Transverse colon (tissue), 4 donors: ENCODE measurements at regions not wholly inside any gene's neighbourhood (a gene's known extent, or its start where the extent isn't known, plus 50 kb on each side); places are given as distances from the start of the nearest gene placed in this dataset.

Source experiments
- DNase-seq: peaks from one replicate; pipeline ENCODE4 v3.0.0-alpha.2; 2019
- H3K27ac ChIP-seq, 4 donors: fragments of 200-600 bp; sonication (generic); 2 replicates each; pipeline ENCODE4 v1.5.1; 2016 to 2018; ENCODE audit warnings: inconsistent platforms in 4 of 4
- H3K27me3 ChIP-seq: fragments of 200-600 bp; sonication (generic); 2 replicates; pipeline ENCODE4 v1.5.1; 2017; ENCODE audit warnings: inconsistent platforms
- H3K36me3 ChIP-seq, 4 donors: fragments of 200-600 bp; sonication (generic); 2 replicates each; pipeline ENCODE4 v1.5.1; 2017 to 2019; ENCODE audit warnings: inconsistent platforms in 4 of 4
- H3K4me1 ChIP-seq, 4 donors: fragments of 200-600 bp; sonication (generic); 2 replicates each; pipeline ENCODE4 v1.5.1; 2017 to 2020; ENCODE audit warnings: inconsistent platforms in 4 of 4
- H3K4me3 ChIP-seq, 4 donors: fragments of 200-600 bp; sonication (generic); 1 replicate in 1 of 4; 2 replicates in 3 of 4; pipeline versions ENCODE4 v1.5.1 to v1.6.1; 2017 to 2019; ENCODE audit warnings: inconsistent platforms in 4 of 4
- H3K9me3 ChIP-seq, 2 donors: fragments of 200-600 bp; sonication (generic); 2 replicates each; pipeline ENCODE4 v1.5.1; 2017 to 2019; ENCODE audit warnings: inconsistent platforms in 2 of 2
- EP300 ChIP-seq: sonication (generic); formaldehyde crosslinking; IDR thresholded peaks from one replicate; pipeline ENCODE4 v1.6.1; 2017; ENCODE audit warnings: antibody characterized with exemption, low read depth
- POLR2A ChIP-seq: fragments of 450-650 bp; IDR thresholded peaks from one replicate; pipeline ENCODE4 v1.6.1; 2016; ENCODE audit warnings: antibody characterized with exemption, mild to moderate bottlenecking, moderate library complexity
- POLR2AphosphoS5 ChIP-seq, 3 donors: sonication (generic); formaldehyde crosslinking; IDR thresholded peaks; one replicate each; pipeline ENCODE4 v1.6.1; 2016; ENCODE audit warnings: antibody characterized with exemption in 3 of 3
- WGBS, 2 donors: methylation state at CpG; one replicate each; pipeline ENCODE4 v1.1.5; 2018; ENCODE audit warnings: low coverage in 1 of 2; 5-methylcytosine and 5-hydroxymethylcytosine counted together
- in situ Hi-C, 4 donors: fragments of 200-750 bp; cut with MboI; loops; one replicate each; pipeline versions ENCODE4 v1.15.0 to v1.15.1; 2017; ENCODE audit warnings: low sequenced_read_pairs in 3 of 4, low pct_ligation_motif_present in 1 of 4, low pct_unique_long_range_greater_than_20kb in 1 of 4
- intact Hi-C: fragments of 100-400 bp; cut with DNase I; formaldehyde crosslinking; loops from one replicate; pipeline ENCODE4 v1.15.1; 2023; ENCODE audit warnings: low total_unique reads
- TF ChIP-seq, protein P1 (sequence below), 5 experiments: fragments of 200-600 bp in 3 of 5; fragments of 450-650 bp in 2 of 5; sonication (generic) in 3 of 5; IDR thresholded peaks; 1 replicate in 2 of 5; 2 replicates in 3 of 5; pipeline ENCODE4 v1.5.1; 2016 to 2017; ENCODE audit warnings: antibody characterized with exemption in 5 of 5, inconsistent platforms in 3 of 5, mild to moderate bottlenecking in 2 of 5, moderate library complexity in 1 of 5

DNA sequence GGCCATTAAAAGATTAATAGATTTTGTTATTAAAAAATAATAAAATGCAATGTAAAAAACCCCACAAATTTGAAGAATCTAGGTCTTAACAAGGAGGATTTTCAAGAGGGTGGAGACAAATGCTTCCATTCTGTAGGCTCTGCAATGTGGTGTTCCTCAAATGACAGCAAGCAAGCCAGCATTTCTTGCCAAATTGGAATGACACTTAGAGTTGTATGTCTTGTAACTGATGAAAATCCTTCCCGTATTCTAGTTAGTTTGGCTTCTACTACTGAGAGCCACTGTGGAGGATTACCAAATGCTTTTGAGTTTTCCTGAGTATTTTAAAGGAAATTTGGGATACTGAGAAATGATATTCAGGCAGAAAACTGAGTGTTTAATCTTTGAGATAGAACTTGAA, 1225.5 kb upstream of the CITED2 start:
- Histone ChIP-seq H3K9me3 (no peaks in the 10 kb centered on the region), H3K27ac (no peak overlapping the region), H3K36me3 (no peaks in the 10 kb centered on the region), H3K4me1 (no peaks in the 10 kb centered on the region), H3K27me3 (no peaks in the 10 kb centered on the region), H3K4me3 (no peak overlapping the region)
- no peak for TF ChIP-seq POLR2AphosphoS5 (IDR thresholded peaks at IDR 0.05)
- no peak for TF ChIP-seq EP300
- TF ChIP-seq, protein P1, sequence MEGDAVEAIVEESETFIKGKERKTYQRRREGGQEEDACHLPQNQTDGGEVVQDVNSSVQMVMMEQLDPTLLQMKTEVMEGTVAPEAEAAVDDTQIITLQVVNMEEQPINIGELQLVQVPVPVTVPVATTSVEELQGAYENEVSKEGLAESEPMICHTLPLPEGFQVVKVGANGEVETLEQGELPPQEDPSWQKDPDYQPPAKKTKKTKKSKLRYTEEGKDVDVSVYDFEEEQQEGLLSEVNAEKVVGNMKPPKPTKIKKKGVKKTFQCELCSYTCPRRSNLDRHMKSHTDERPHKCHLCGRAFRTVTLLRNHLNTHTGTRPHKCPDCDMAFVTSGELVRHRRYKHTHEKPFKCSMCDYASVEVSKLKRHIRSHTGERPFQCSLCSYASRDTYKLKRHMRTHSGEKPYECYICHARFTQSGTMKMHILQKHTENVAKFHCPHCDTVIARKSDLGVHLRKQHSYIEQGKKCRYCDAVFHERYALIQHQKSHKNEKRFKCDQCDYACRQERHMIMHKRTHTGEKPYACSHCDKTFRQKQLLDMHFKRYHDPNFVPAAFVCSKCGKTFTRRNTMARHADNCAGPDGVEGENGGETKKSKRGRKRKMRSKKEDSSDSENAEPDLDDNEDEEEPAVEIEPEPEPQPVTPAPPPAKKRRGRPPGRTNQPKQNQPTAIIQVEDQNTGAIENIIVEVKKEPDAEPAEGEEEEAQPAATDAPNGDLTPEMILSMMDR (IDR thresholded peaks at IDR 0.05) = no peak
- no peak for TF ChIP-seq POLR2A
- 42% methylated on average over 1 of the region's 1 CpG; no CpG with 5 or more reads in 1 of the 2 donors for WGBS, 2 donors
- DNase-seq = no peak
- in situ Hi-C loops (no loop called here), intact Hi-C loops (no loop called here)

DNA sequence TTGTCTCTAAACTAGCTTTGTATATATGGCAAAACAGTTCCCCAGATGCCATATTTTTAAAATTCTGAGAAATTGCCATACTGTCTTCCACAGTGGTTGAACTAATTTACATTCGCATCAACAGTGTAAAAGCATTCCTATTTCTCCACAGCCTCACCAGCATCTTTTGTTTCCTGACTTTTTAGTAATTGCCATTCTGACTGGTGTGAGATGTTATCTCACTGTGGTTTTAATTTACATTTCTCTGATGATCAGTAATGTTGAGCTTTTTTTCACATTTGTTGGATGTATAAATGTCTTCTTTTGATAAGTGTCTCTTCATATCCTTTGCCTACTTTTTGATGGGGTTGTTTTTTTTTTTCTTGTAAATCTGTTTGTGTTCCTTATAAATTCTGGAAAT, 1222.7 kb upstream of the CITED2 start:
- TF ChIP-seq POLR2AphosphoS5 (IDR thresholded peaks at IDR 0.05) = no peak
- TF ChIP-seq, protein P1 (IDR thresholded peaks at IDR 0.05) = no peak
- no peak for TF ChIP-seq POLR2A
- no peak for TF ChIP-seq EP300
- Histone ChIP-seq H3K36me3 (no peaks in the 10 kb centered on the region), H3K27me3 (no peaks in the 10 kb centered on the region), H3K27ac (no peak overlapping the region), H3K4me3 (no peak overlapping the region), H3K9me3 (no peaks in the 10 kb centered on the region), H3K4me1 (no peaks in the 10 kb centered on the region)
- in situ Hi-C loops (no loop called here), intact Hi-C loops (no loop called here)
- WGBS, 2 donors = 78 to 93% methylated on average over 1 of the region's 1 CpG
- no peak for DNase-seq

DNA sequence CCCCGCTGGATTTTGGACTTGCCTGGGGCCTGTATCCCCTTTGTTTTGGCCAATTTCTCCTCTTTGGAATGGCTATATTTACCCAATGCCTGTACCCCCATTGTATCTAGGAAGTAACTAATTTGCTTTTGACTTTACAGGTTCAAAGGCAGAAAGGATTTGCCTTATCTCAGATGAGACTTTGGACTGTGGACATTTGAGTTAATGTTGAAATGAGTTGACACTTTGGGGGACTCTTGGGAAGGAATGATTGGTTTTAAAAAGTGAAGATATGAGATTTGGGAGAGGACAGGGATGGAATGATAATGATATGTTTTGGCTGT, 1220.3 kb upstream of the CITED2 start:
- TF ChIP-seq, protein P1 (IDR thresholded peaks at IDR 0.05) = no peak
- TF ChIP-seq POLR2A (no peak), POLR2AphosphoS5 (IDR thresholded peaks at IDR 0.05) (no peak), EP300 (no peak)
- no peak for DNase-seq
- Histone ChIP-seq H3K4me3 (no peak overlapping the region), H3K36me3 (no peaks in the 10 kb centered on the region), H3K27ac (no peak overlapping the region), H3K4me1 (no peaks in the 10 kb centered on the region), H3K27me3 (no peaks in the 10 kb centered on the region), H3K9me3 (no peaks in the 10 kb centered on the region)
- in situ Hi-C loops (no loop called here), intact Hi-C loops (no loop called here)
- 88% methylated on average over 1 of the region's 1 CpG; no CpG with 5 or more reads in 1 of the 2 donors for WGBS, 2 donors

DNA sequence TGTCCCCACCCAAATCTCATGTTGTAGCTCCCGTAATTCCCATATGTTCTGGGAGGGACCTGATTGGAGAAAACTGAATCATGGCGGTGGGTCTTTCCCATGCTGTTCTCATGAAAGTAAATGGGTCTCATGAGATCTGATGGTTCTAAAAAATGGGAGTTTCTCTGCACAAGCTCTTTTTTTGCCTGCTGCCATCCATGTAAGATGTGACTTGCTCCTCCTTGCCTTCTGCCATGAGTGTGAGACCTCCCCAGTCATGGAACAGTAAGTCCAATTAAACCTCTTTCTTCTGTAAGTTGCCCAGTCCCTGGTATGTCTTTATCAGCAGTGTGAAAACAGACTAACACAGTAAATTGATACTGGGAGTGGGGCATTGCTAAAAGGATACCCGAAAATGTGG, 1218.4 kb upstream of the CITED2 start:
- Histone ChIP-seq H3K27me3 (no peaks in the 10 kb centered on the region), H3K36me3 (no peaks in the 10 kb centered on the region), H3K9me3 (no peaks in the 10 kb centered on the region), H3K27ac (no peak overlapping the region), H3K4me3 (no peak overlapping the region), H3K4me1 (no peaks in the 10 kb centered on the region)
- 86 to 93% methylated on average over 3 of the region's 3 CpGs for WGBS, 2 donors
- TF ChIP-seq POLR2A (no peak), POLR2AphosphoS5 (IDR thresholded peaks at IDR 0.05) (no peak), EP300 (no peak)
- TF ChIP-seq, protein P1 (IDR thresholded peaks at IDR 0.05) = no peak
- in situ Hi-C loops = no loop called here
- intact Hi-C loops = no loop called here
- DNase-seq = no peak
